ENCODE measurements at regions not wholly inside any gene's neighbourhood (a gene's known extent, or its start where the extent isn't known, plus 50 kb on each side); places are given as distances from the start of the nearest gene placed in this dataset.
A peak's percentile ranks its signal among the peaks of the same experiment; 100 is the strongest.
"Not testable (repeated sequence)": the region's sequence is repeated elsewhere in the genome, so short reads cannot be mapped to it uniquely, and the experiment has no call there.

GRCh38 chr1:218494449-218494852 lies 149.3 kb downstream of the TGFB2 start:
- no peak for DNase-seq (ENCODE audit: low read depth)

DNA sequence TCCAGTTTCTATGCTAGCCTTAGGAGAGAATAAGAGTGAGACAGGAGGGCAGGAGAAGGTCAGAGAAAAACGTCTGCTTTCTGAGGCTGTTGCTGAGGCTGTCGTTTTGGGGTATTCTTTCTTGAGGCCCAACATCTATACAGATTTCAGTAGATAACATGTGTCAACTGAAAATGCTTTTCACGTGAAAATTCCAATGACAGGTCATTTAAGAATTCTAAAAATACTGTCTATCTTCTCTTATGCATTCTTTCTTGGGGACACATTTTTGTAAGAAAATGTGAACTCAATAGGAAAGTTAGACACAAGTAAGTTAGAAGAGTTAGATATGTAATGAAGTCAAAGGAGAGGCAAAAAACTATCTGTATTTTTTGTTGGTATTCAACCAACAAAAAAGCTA lies 150.8 kb downstream of the TGFB2 start:
- no peak for DNase-seq (ENCODE audit: low read depth)

DNA sequence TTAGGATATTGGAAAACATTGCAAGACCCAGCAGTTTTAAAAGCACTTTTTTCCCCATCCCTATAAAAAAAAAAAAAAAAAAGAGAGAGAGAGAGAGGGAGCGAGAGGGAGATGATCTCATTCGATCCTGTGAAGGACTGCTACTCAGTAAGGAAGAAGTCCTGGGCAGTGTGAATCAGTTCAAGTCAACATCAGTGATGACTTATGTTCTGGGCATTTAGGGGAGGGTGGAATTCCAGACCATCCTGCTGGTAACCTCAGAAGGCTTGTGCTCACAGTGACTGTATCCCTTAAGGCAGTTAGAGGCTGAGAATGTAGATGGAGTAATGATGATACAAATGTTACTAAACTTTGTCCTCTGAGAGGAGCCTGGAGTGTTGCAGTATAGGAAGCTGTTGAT lies 151.4 kb downstream of the TGFB2 start:
- DNase-seq (ENCODE audit: low read depth) = no peak

DNA sequence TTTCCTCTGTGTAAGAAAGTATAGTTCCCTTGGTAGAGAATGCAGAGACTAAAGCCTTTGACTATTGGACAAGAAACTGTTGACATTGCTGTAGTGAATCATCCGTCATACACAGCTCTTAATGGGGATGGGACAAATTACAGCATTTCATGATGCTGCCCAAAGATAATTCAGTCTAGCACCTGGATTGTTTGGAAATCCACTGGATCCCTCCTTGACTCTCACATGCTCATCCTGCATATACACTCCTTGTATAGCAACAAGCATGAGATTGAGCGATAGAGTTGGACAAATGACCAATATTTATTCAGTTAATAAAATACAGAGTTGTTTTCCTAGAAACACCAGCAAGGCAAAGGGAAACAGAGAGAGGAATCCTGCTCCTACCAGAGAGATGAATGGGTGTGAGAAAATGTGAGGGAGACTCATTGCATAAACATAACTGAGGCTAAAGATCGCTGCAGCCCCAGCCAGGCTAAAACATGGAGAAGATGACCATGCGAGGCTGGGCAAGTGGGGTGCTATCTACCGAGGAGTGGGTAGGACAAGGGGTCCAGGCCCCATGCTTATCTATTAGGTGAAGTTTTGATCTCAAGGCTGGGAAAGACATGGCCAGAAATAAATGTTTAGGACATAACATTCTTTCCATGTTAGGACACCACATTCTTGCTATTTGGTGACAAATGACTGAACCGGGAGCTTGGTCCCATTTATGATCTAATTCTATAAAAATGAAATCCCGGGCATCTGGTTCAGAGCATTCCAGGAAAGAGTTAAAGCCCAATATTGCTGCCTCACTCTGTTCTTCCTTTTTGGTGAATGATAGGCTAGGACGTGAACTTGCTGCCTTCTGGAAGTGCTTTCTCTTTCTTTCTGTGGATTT lies 153.2 kb downstream of the TGFB2 start:
- no peak for DNase-seq (ENCODE audit: low read depth)

DNA sequence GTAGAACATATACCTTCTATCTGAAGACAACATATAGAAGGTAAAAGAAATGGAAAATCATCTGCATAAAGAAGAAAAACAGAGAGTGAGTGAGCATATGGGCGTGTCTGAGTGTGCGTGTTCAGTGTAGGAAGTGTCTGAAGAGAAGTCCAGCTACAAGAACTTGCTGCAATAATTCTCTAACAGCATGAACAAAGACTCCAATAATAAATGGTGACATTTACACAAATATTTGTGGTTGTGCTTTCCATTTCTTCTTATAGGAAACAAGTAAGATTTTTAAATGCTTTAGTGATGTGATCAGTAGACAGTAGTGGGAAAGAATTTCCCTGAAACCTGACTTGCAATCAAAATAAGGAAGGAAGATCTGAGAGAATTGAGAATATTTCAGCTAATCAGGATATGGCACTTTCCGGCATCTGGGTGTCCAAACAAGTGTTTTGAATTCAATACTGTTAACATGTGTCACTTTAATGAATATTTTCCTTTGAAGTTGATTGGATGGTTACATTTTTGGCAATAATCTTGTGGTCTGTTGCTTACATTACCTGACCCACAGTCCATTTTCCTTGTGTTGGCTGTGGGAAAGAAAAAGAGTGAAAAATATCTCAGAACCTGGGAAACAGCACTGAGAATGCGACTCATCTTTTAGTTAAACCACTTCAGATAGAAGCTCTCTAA lies 154.0 kb downstream of the TGFB2 start:
- no peak for DNase-seq (ENCODE audit: low read depth)

GRCh38 chr1:218499911-218500310 lies 154.8 kb downstream of the TGFB2 start:
- no peak for DNase-seq (ENCODE audit: low read depth)

GRCh38 chr1:218501161-218501560 lies 156.0 kb downstream of the TGFB2 start:
- DNase-seq (ENCODE audit: low read depth) = no peak

GRCh38 chr1:218502383-218502782 lies 157.2 kb downstream of the TGFB2 start:
- no peak for DNase-seq (ENCODE audit: low read depth)

DNA sequence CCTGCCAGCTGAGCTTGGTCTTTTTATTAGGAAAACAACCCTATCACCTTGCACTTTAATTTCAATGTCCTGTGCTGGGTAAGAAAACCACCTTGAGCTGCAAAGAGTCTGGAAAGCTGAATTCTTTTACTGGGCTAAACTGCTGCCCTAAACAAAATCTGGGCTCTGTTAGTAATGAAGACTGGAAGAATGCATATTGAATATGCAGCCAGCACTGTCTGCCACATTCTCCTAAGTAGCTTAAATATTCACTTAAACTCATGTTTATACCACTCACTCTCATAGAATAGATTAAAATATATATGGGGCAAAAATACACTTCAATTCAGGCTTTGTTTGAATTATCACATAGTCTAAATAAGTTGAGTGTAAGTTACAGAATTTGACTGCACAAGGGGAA lies 158.0 kb downstream of the TGFB2 start:
- DNase-seq (ENCODE audit: low read depth) = no peak

DNA sequence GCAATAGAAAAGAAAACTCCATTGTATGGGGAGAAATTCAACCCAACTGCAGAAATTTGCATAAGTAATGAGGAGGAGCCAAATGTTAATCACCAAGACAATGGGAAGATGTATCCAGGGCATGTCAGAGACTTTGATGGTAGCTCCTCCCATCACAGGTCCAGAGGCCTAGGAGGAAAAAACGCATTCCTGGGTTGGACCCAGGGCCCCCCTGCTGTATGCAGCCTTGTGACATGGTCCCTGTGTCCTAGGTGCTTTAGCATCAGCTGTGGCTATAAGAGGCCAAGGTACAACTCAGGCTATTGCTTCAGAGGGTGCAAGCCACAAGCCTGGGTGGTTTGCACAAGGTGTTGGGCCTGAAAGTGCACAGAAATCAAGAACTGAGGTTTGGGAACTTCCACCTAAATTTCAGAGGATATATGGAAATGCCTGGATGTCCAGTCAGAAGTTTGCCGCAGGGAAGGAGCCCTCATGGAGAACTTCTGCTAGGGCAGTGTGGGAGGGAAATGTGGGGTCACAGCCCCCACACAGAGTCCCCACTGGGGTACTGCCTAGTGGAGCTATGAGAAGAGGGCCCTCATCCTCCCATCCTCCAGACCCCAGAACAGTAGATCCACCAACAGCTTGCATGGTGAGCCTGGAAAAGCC lies 162.3 kb downstream of the TGFB2 start:
- DNase-seq (ENCODE audit: low read depth) = no peak

DNA sequence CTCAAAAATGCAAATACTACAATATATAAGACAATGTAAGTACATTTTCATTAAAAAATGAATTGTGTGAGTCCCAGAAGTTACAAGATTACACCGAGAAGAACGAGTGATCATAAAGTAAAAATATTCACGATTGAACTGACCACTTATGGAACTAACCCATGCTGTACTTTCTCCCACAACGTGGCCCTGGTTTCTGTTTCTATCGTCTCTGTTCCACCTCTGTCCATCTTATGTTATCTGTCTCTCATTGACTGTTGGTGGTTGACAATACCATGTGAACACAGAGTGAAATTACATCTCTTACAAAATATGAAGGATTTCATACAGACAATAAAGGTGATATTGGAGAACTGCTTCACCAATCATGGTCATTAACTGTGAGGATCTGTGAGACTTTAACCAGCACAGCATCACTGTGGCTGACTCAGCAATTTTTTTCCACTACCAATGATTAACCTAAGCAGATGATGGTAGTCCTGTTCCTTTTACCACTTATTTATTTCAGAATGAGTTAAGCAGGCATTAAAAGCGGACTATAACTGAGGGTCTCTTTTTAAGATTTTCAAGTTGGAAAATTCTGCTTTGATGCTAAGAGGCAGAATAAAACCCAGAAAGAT lies 165.1 kb downstream of the TGFB2 start:
- no peak for DNase-seq (ENCODE audit: low read depth)

GRCh38 chr1:218513328-218513727 lies 168.2 kb downstream of the TGFB2 start:
- DNase-seq (ENCODE audit: low read depth) = no peak

- DNase-seq (ENCODE audit: low read depth) = no peak
Measured at GRCh38 chr1:218514689-218515088, 169.6 kb downstream of the TGFB2 start.

DNA sequence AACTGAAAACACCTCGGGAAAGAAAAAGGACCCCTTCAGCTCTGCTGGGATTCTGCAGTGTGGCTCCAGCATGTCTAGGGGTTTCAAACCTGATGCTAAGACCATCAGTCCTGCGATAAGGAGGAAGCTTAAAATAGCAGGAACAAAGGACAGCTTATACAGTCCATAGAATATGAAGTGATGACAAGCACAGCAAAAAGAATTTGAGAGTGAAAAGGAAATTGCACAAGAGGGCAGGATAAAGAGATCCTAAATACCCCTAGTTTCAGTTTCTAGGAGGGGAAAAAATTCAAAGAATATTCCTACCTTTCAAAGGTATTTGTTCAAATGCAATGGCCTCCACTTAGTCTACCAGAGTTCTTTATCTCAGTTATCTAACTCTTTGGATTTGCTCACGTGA lies 171.4 kb downstream of the TGFB2 start:
- no peak for DNase-seq (ENCODE audit: low read depth)

- DNase-seq (ENCODE audit: low read depth) = no peak
Measured at GRCh38 chr1:218517459-218517858, 172.3 kb downstream of the TGFB2 start.

DNA sequence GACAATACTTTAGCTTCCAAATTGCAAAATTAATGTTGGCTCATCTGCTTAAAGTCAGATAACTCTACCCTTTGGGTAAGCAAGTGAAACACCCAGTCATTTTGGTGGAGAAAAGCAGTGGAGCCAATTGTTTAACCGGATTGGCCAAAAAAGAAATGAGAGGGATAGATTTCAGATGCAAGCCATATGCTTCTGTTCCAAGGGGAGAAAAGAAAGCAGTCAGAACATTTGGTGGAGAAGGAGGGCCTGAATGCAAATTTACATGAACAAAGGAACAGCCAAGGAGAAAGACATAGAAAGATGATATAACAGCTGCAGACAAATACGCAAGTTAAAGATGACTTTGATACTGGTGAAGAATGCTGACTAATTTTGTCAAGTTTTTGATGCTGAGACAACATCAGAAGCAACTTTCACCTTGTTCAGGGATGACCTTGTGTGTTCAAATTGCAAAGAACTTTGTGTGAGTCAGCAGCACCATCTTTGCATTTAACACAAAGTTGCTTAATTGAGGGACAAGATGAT lies 173.1 kb downstream of the TGFB2 start:
- DNase-seq (ENCODE audit: low read depth) = no peak

- not testable (repeated sequence) for DNase-seq (ENCODE audit: low read depth)
Measured at GRCh38 chr1:218520646-218521045, 175.5 kb downstream of the TGFB2 start.

DNA sequence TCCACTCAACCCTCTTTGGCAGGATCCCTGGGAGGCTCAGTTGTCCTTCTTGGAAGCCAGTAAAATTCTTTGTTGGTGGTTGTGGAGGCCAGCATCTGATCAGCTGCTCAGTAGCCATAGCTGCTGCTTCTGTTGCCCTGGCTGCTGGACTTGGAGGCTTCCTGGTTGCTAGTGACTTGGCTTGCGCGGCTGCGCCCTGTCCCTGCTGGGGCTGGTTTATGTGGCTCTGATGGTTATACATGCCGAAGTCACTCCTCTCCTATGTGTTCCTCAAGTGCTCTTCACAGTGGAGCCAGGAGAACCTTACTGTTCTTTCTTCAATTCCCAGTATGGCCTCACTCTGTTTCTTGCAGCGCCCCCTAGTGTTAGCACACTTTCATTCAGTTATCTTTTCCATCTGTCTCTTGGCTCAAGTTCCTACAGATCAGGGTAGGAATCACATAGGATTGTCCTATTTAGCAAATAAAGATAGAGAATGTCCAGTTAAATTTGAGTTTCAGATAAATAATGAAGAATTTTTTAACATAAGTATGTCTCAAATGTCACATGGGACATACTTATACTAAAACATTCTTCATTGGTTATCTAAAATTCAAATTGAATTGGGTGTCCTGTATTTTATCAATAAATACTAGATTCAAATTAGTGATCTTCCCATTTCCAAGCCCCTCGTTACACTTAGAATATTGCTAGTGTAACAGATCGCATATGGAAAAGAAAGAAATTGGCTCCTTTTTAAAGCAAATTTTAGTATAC lies 176.5 kb downstream of the TGFB2 start:
- peak; percentile 13 for DNase-seq (ENCODE audit: low read depth)

- no peak for DNase-seq (ENCODE audit: low read depth)
Measured at GRCh38 chr1:218524526-218524925, 179.4 kb downstream of the TGFB2 start.

- no peak for DNase-seq (ENCODE audit: low read depth)
Measured at GRCh38 chr1:218525031-218525430, 179.9 kb downstream of the TGFB2 start.

GRCh38 chr1:218525451-218526197 lies 180.5 kb downstream of the TGFB2 start:
- DNase-seq (ENCODE audit: low read depth) = no peak

Measured in stimulated activated CD8-positive, alpha-beta memory T cell treated with anti-CD3 and anti-CD28 coated beads, Interleukin-12 subunit alpha, Interleukin-12 subunit beta, amount 100 ng/mL, for 1 hour (primary cell).